Transverse colon (tissue), 4 donors: ENCODE measurements at regions not wholly inside any gene's neighbourhood (a gene's known extent, or its start where the extent isn't known, plus 50 kb on each side); places are given as distances from the start of the nearest gene placed in this dataset.
"Not testable (repeated sequence)": the region's sequence is repeated elsewhere in the genome, so short reads cannot be mapped to it uniquely, and the experiment has no call there.

Source experiments
- DNase-seq: peaks from one replicate; pipeline ENCODE4 v3.0.0-alpha.2; 2019
- H3K27ac ChIP-seq, 4 donors: fragments of 200-600 bp; sonication (generic); 2 replicates each; pipeline ENCODE4 v1.5.1; 2016 to 2018; ENCODE audit warnings: inconsistent platforms in 4 of 4
- H3K27me3 ChIP-seq: fragments of 200-600 bp; sonication (generic); 2 replicates; pipeline ENCODE4 v1.5.1; 2017; ENCODE audit warnings: inconsistent platforms
- H3K36me3 ChIP-seq, 4 donors: fragments of 200-600 bp; sonication (generic); 2 replicates each; pipeline ENCODE4 v1.5.1; 2017 to 2019; ENCODE audit warnings: inconsistent platforms in 4 of 4
- H3K4me1 ChIP-seq, 4 donors: fragments of 200-600 bp; sonication (generic); 2 replicates each; pipeline ENCODE4 v1.5.1; 2017 to 2020; ENCODE audit warnings: inconsistent platforms in 4 of 4
- H3K4me3 ChIP-seq, 4 donors: fragments of 200-600 bp; sonication (generic); 1 replicate in 1 of 4; 2 replicates in 3 of 4; pipeline versions ENCODE4 v1.5.1 to v1.6.1; 2017 to 2019; ENCODE audit warnings: inconsistent platforms in 4 of 4
- H3K9me3 ChIP-seq, 2 donors: fragments of 200-600 bp; sonication (generic); 2 replicates each; pipeline ENCODE4 v1.5.1; 2017 to 2019; ENCODE audit warnings: inconsistent platforms in 2 of 2
- EP300 ChIP-seq: sonication (generic); formaldehyde crosslinking; IDR thresholded peaks from one replicate; pipeline ENCODE4 v1.6.1; 2017; ENCODE audit warnings: antibody characterized with exemption, low read depth
- POLR2A ChIP-seq: fragments of 450-650 bp; IDR thresholded peaks from one replicate; pipeline ENCODE4 v1.6.1; 2016; ENCODE audit warnings: antibody characterized with exemption, mild to moderate bottlenecking, moderate library complexity
- POLR2AphosphoS5 ChIP-seq, 3 donors: sonication (generic); formaldehyde crosslinking; IDR thresholded peaks; one replicate each; pipeline ENCODE4 v1.6.1; 2016; ENCODE audit warnings: antibody characterized with exemption in 3 of 3
- WGBS, 2 donors: methylation state at CpG; one replicate each; pipeline ENCODE4 v1.1.5; 2018; ENCODE audit warnings: low coverage in 1 of 2; 5-methylcytosine and 5-hydroxymethylcytosine counted together
- in situ Hi-C, 4 donors: fragments of 200-750 bp; cut with MboI; loops; one replicate each; pipeline versions ENCODE4 v1.15.0 to v1.15.1; 2017; ENCODE audit warnings: low sequenced_read_pairs in 3 of 4, low pct_ligation_motif_present in 1 of 4, low pct_unique_long_range_greater_than_20kb in 1 of 4
- intact Hi-C: fragments of 100-400 bp; cut with DNase I; formaldehyde crosslinking; loops from one replicate; pipeline ENCODE4 v1.15.1; 2023; ENCODE audit warnings: low total_unique reads
- TF ChIP-seq, protein P1 (sequence below), 5 experiments: fragments of 200-600 bp in 3 of 5; fragments of 450-650 bp in 2 of 5; sonication (generic) in 3 of 5; IDR thresholded peaks; 1 replicate in 2 of 5; 2 replicates in 3 of 5; pipeline ENCODE4 v1.5.1; 2016 to 2017; ENCODE audit warnings: antibody characterized with exemption in 5 of 5, inconsistent platforms in 3 of 5, mild to moderate bottlenecking in 2 of 5, moderate library complexity in 1 of 5

DNA sequence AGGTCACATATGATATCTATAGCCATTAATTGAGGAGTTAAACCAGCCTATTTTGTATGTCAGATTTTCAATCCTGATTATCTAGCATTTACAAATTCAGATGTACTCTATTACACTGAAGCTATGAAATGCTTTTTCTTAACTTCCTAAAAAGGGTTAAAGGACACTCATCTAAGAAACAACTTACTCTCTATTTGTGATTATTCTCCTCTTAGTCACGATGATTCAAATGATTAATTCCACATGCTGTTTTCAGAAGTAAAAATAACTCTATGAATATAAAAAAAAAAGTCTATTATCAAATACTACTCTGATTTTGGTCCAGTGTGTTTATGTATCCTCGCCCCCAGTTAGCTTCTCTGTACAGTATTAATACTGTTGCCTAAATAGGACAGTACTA is 1199.9 kb downstream of the GATA3 start:
- H3K9me3 ChIP-seq = no peaks in the 10 kb centered on the region
- H3K27ac ChIP-seq = no peak overlapping the region
- H3K27me3 ChIP-seq = no peaks in the 10 kb centered on the region
- TF ChIP-seq POLR2A (no peak), POLR2AphosphoS5 (IDR thresholded peaks at IDR 0.05) (no peak), EP300 (no peak)
- TF ChIP-seq, protein P1, sequence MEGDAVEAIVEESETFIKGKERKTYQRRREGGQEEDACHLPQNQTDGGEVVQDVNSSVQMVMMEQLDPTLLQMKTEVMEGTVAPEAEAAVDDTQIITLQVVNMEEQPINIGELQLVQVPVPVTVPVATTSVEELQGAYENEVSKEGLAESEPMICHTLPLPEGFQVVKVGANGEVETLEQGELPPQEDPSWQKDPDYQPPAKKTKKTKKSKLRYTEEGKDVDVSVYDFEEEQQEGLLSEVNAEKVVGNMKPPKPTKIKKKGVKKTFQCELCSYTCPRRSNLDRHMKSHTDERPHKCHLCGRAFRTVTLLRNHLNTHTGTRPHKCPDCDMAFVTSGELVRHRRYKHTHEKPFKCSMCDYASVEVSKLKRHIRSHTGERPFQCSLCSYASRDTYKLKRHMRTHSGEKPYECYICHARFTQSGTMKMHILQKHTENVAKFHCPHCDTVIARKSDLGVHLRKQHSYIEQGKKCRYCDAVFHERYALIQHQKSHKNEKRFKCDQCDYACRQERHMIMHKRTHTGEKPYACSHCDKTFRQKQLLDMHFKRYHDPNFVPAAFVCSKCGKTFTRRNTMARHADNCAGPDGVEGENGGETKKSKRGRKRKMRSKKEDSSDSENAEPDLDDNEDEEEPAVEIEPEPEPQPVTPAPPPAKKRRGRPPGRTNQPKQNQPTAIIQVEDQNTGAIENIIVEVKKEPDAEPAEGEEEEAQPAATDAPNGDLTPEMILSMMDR (IDR thresholded peaks at IDR 0.05) = no peak
- no peaks in the 10 kb centered on the region for H3K36me3 ChIP-seq
- no peak for DNase-seq
- intact Hi-C loops (no loop called here), in situ Hi-C loops (no loop called here)
- H3K4me1 ChIP-seq = no peaks in the 10 kb centered on the region
- no peak overlapping the region for H3K4me3 ChIP-seq
- WGBS, 2 donors = 57 to 63% methylated on average over 2 of the region's 2 CpGs

DNA sequence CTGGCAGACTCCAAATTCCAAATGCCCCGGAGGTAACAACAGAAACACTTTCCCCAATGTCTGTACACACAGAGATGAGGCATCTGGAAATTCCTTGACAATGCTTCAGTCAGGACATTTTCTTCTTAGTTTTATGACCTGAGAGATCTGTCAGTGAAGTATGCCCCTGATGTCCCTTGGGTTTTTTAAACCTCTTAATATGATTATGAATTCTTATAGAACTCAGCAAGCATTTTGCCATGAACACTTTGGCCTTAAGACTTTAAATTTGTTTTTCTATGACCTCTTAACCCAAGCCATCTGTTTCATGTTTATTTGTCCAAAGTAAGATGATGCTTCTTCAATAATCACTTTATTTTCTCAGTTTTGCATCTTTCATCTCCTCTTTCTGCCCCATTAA is 1206.2 kb downstream of the GATA3 start:
- TF ChIP-seq POLR2A = no peak
- TF ChIP-seq, protein P1 (IDR thresholded peaks at IDR 0.05) = no peak
- TF ChIP-seq EP300 = no peak
- no peak for TF ChIP-seq POLR2AphosphoS5 (IDR thresholded peaks at IDR 0.05)
- in situ Hi-C loops = no loop called here
- H3K9me3 ChIP-seq = no peaks in the 10 kb centered on the region

DNA sequence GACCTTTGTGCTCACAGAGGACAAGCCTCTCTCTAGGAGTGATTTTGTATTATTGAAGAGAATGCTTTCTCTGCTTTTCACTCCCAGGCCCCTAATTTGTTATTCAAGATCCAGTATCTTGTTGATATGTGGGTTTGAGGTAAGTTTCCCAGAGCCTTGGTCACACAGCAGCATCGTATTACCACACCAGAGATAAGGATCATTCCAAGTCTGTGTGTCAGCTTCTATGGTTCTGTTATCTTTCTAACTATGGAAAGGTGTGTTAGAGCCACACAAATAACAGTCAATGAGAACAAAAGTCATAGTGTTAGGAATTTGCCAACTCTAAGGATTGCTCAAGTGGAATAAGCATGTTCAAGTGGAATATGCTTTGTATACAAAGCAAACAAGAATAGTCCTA is 1208.3 kb downstream of the GATA3 start:
- TF ChIP-seq, protein P1 (IDR thresholded peaks at IDR 0.05) = no peak
- TF ChIP-seq POLR2A (no peak), POLR2AphosphoS5 (IDR thresholded peaks at IDR 0.05) (no peak), EP300 (no peak)
- no peaks in the 10 kb centered on the region for H3K27me3 ChIP-seq
- in situ Hi-C loops = no loop called here
- no peak overlapping the region for H3K4me3 ChIP-seq
- no peaks in the 10 kb centered on the region for H3K9me3 ChIP-seq
- no peaks in the 10 kb centered on the region for H3K36me3 ChIP-seq
- no peaks in the 10 kb centered on the region for H3K4me1 ChIP-seq
- intact Hi-C loops = no loop called here
- H3K27ac ChIP-seq = no peak overlapping the region
- 25% methylated on average over 1 of the region's 1 CpG; no CpG with 5 or more reads in 1 of the 2 donors for WGBS, 2 donors
- DNase-seq = no peak

More for the DNA sequence above, 1206.2 kb downstream of the GATA3 start:
- Histone ChIP-seq H3K36me3 (no peaks in the 10 kb centered on the region), H3K27ac (no peak overlapping the region), H3K27me3 (no peaks in the 10 kb centered on the region), H3K4me1 (no peaks in the 10 kb centered on the region), H3K4me3 (no peak overlapping the region)
- intact Hi-C loops = no loop called here
- DNase-seq = no peak
- 33% methylated on average over 1 of the region's 1 CpG; no CpG with 5 or more reads in 1 of the 2 donors for WGBS, 2 donors

DNA sequence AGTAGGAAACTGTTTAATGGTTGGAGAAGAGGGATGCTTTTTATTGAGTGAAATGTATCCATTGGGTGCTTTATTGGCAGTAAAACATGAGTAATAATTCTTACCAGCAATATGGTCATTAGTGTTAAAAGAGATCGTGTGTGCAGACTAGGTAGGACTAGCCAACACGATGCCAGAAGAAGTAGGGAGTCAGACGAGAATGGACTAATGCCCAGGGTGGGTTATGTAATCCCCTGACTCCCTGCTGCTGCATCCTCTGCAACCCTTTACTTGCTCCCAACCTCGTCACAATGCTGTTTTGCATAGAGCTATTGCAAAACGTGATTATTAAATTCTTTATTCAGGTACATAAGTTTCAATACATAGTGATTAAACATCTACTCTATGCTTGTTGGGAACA is 1213.7 kb downstream of the GATA3 start:
- TF ChIP-seq POLR2A = no peak
- no peak for TF ChIP-seq EP300
- TF ChIP-seq, protein P1 (IDR thresholded peaks at IDR 0.05) = no peak
- TF ChIP-seq POLR2AphosphoS5 (IDR thresholded peaks at IDR 0.05) = no peak
- no peaks in the 10 kb centered on the region for H3K9me3 ChIP-seq
- H3K4me3 ChIP-seq = no peak overlapping the region
- no peak for DNase-seq
- H3K27me3 ChIP-seq = peaks cover 4% of the 10 kb centered on the region
- in situ Hi-C loops (no loop called here), intact Hi-C loops (no loop called here)
- 53 to 60% methylated on average over 5 of the region's 5 CpGs for WGBS, 2 donors
- no peaks in the 10 kb centered on the region for H3K36me3 ChIP-seq
- H3K27ac ChIP-seq = no peak overlapping the region
- H3K4me1 ChIP-seq = no peaks in the 10 kb centered on the region

DNA sequence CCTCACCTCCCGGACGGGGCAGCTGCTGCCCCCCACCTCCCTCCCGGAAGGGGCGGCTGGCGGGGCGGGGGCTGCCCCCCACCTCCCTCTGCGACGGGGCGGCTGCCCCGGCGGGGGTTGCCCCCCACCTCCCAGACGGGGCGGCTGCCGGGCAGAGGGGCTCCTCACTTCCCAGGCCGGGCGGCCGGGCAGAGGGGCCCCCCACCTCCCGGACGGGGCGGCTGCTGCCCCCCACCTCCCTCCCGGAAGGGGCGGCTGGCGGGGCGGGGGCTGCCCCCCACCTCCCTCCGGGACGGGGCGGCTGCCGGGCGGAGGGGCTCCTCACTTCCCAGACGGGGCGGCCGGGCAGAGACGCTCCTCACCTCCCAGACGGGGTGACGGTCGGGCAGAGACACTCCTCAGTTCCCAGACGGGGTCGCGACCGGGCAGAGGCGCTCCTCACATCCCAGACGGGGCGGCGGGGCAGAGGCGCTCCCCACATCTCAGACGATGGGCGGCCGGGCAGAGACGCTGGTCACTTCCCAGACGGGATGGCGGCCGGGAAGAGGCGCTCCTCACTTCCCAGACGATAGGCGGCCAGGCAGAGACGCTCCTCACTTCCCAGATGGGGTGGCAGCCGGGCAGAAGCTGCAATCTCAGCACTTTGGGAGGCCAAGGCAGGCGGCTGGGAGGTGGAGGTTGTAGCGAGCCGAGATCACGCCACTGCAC is 1218.8 kb downstream of the GATA3 start:
- intact Hi-C loops, H3K27ac ChIP-seq, H3K4me3 ChIP-seq, H3K9me3 ChIP-seq, DNase-seq, H3K27me3 ChIP-seq, H3K36me3 ChIP-seq, H3K4me1 ChIP-seq, in situ Hi-C loops: not testable (repeated sequence)
- WGBS, 2 donors = 90 to 92% methylated on average over 2 to 18 of the region's 61 CpGs
